SK-N-SH (cell line): ENCODE measurements at regions not wholly inside any gene's neighbourhood (a gene's known extent, or its start where the extent isn't known, plus 50 kb on each side); places are given as distances from the start of the nearest gene placed in this dataset.

Experiments
- CTCF ChIA-PET: fragments of 300-600, 350-600 bp; formaldehyde crosslinking; extraction: SDS; loops from one replicate; lab custom pipeline; 2021; lab: Yijun Ruan, JAX
- POLR2A ChIA-PET: fragments of 350-600 bp; sonication (Branson Sonifier 250); formaldehyde crosslinking; extraction: SDS; loops from one replicate; lab custom pipeline; 2020; ENCODE audit warnings: antibody characterized with exemption, inconsistent platforms; lab: Yijun Ruan, JAX
- DNase-seq: peaks from one replicate; pipeline ENCODE4 v3.0.0; 2012
- H2AFZ ChIP-seq: fragments of 200-600 bp; sonication (generic); 2 replicates; pipeline ENCODE4 v1.8.1; 2016; ENCODE audit warnings: antibody characterized with exemption, mild to moderate bottlenecking, low read depth
- H3F3A ChIP-seq: fragments of 200-600 bp; sonication (generic); replicated peaks from 2 replicates; pipeline ENCODE3; 2016; ENCODE audit warnings: antibody characterized with exemption, mild to moderate bottlenecking; ENCODE audit not compliant: insufficient read depth
- H3K27ac ChIP-seq, 2 experiments: fragments of 200-500 bp in 1 of 2; fragments of 200-600 bp in 1 of 2; sonication (Bioruptor generic) in 1 of 2; sonication (generic), shearing (Covaris generic) in 1 of 2; 2 replicates each; pipeline versions ENCODE4 v1.5.1 to v1.6.1; 2014 to 2016; ENCODE audit warnings: low read depth in 2 of 2, inconsistent platforms in 1 of 2, low read length in 1 of 2, mild to moderate bottlenecking in 1 of 2, mixed read lengths in 1 of 2
- H3K27me3 ChIP-seq: fragments of 200-600 bp; sonication (generic), shearing (Covaris generic); 2 replicates; pipeline ENCODE4 v1.6.1; 2016; ENCODE audit warnings: mixed run types; ENCODE audit not compliant: insufficient read depth
- H3K36me3 ChIP-seq, 2 experiments: fragments of 200-500 bp in 1 of 2; fragments of 200-600 bp in 1 of 2; sonication (Bioruptor generic) in 1 of 2; sonication (generic) in 1 of 2; replicated peaks in 1 of 2; 2 replicates each; pipeline versions ENCODE3 to v1.5.1; 2014 to 2016; ENCODE audit warnings: low read length in 1 of 2, mild to moderate bottlenecking in 1 of 2; ENCODE audit not compliant: insufficient read depth in 2 of 2, control insufficient read depth in 1 of 2
- H3K4me1 ChIP-seq, 2 experiments: fragments of 200-500 bp in 1 of 2; fragments of 200-600 bp in 1 of 2; sonication (Bioruptor generic) in 1 of 2; sonication (generic), shearing (Covaris generic) in 1 of 2; 2 replicates each; pipeline versions ENCODE4 v1.5.1 to v1.6.1; 2014 to 2016; ENCODE audit warnings: low read depth in 1 of 2, low read length in 1 of 2, mixed run types in 1 of 2; ENCODE audit not compliant: insufficient read depth in 2 of 2, control insufficient read depth in 1 of 2
- H3K4me2 ChIP-seq: fragments of 200-600 bp; sonication (generic), shearing (Covaris generic); 2 replicates; pipeline ENCODE4 v1.6.1; 2017; ENCODE audit warnings: mixed run types
- H3K4me3 ChIP-seq, 2 experiments: fragments of 200-500 bp in 1 of 2; fragments of 200-600 bp in 1 of 2; sonication (Bioruptor generic) in 1 of 2; sonication (generic), shearing (Covaris generic) in 1 of 2; 2 replicates each; pipeline versions ENCODE4 v1.5.1 to v1.8.1; 2014 to 2016; ENCODE audit warnings: low read depth in 2 of 2, inconsistent platforms in 1 of 2, low read length in 1 of 2, mild to moderate bottlenecking in 1 of 2, mixed read lengths in 1 of 2, moderate library complexity in 1 of 2
- H3K79me2 ChIP-seq: fragments of 200-600 bp; sonication (generic); 2 replicates; pipeline ENCODE4 v1.8.1; 2017; ENCODE audit warnings: mild to moderate bottlenecking; ENCODE audit not compliant: insufficient read depth
- H3K9ac ChIP-seq: fragments of 200-600 bp; sonication (generic); 2 replicates; pipeline ENCODE4 v1.6.1; 2017; ENCODE audit warnings: mixed run types
- H3K9me2 ChIP-seq: fragments of 200-600 bp; sonication (generic); 2 replicates; pipeline ENCODE4 v1.6.1; 2017; ENCODE audit warnings: mixed run types
- H3K9me3 ChIP-seq: fragments of 200-600 bp; sonication (generic); 2 replicates; pipeline ENCODE4 v1.6.1; 2017; ENCODE audit warnings: mixed run types, mild to moderate bottlenecking, moderate library complexity
- H4K20me1 ChIP-seq: fragments of 200-600 bp; sonication (generic); 2 replicates; pipeline ENCODE4 v1.6.1; 2017; ENCODE audit warnings: mild to moderate bottlenecking, mixed run types; ENCODE audit not compliant: insufficient read depth
- CTCF ChIP-seq: fragments of 200-600 bp; sonication (generic); IDR thresholded peaks from 2 replicates; pipeline ENCODE4 v1.6.1; 2017; ENCODE audit warnings: antibody characterized with exemption, mild to moderate bottlenecking, moderate library complexity
- EP300 ChIP-seq, 2 experiments: IDR thresholded peaks; 2 replicates each; pipeline versions ENCODE4 v1.4.0 to v1.6.1; 2012; ENCODE audit warnings: borderline replicate concordance in 1 of 2, low read depth in 1 of 2, low read length in 1 of 2
- FOSL2 ChIP-seq: IDR thresholded peaks from 2 replicates; pipeline ENCODE4 v1.4.0; 2012; ENCODE audit warnings: low read depth, mild to moderate bottlenecking, moderate library complexity, borderline replicate concordance
- GABPA ChIP-seq: IDR thresholded peaks from 2 replicates; pipeline ENCODE4 v1.4.0; 2012; ENCODE audit warnings: low read depth, mild to moderate bottlenecking
- IRF3 ChIP-seq: fragments of 150-350 bp; IDR thresholded peaks from 2 replicates; pipeline ENCODE4 v1.6.1; 2016; ENCODE audit warnings: mild to moderate bottlenecking, low read depth, low read length
- REST ChIP-seq: IDR thresholded peaks from 2 replicates; pipeline ENCODE4 v1.6.1; 2012; ENCODE audit warnings: mild to moderate bottlenecking, low read depth, low read length, moderate library complexity
- RFX5 ChIP-seq: IDR thresholded peaks from 2 replicates; pipeline ENCODE4 v1.6.1; 2012; ENCODE audit warnings: mild to moderate bottlenecking, improper control_type of control experiment, low read length
- TCF12 ChIP-seq: IDR thresholded peaks from 2 replicates; pipeline ENCODE4 v1.4.0; 2012
- ZBTB33 ChIP-seq: IDR thresholded peaks from 2 replicates; pipeline ENCODE4 v1.4.0; 2012; ENCODE audit warnings: low read depth, borderline replicate concordance
- WGBS: methylation state at CpG from one replicate; pipeline ENCODE4 v1.1.6; 2017; ENCODE audit warnings: low lambda C conversion rate; 5-methylcytosine and 5-hydroxymethylcytosine counted together

GRCh38 chr1:87439821-87440220, 111.1 kb downstream of the LMO4 start:
- Histone ChIP-seq H3K4me1 (no peaks in the 10 kb centered on the region), H2AFZ (no peak overlapping the region), H3K4me2 (no peak overlapping the region), H3F3A (no peaks in the 10 kb centered on the region), H3K27ac (no peak overlapping the region), H3K36me3 (no peaks in the 10 kb centered on the region), H3K9ac (no peak overlapping the region), H3K4me3 (no peak overlapping the region), H3K79me2 (no peaks in the 10 kb centered on the region), H4K20me1 (no peaks in the 10 kb centered on the region), H3K27me3 (no peaks in the 10 kb centered on the region), H3K9me2 (no peaks in the 10 kb centered on the region), H3K9me3 (no peaks in the 10 kb centered on the region)
- TF ChIP-seq RFX5: no peak
- TF ChIP-seq FOSL2: no peak
- TF ChIP-seq CTCF: no peak
- TF ChIP-seq IRF3: no peak
- no peak for TF ChIP-seq EP300 (IDR thresholded peaks at IDR 0.05; ENCODE audit: borderline replicate concordance in 1 of 2, low read depth in 1 of 2, low read length in 1 of 2)
- TF ChIP-seq GABPA: no peak
- no peak for TF ChIP-seq ZBTB33
- no peak for TF ChIP-seq REST
- no peak for TF ChIP-seq TCF12
- POLR2A ChIA-PET: no interaction called here
- CTCF ChIA-PET: no interaction called here
- no peak for DNase-seq
- 56% methylated on average over 5 of the region's 5 CpGs for WGBS
